NCI-H1694 treated with DMSO at 0.1 percent for 48 hours (cell line): ENCODE measurements at regions not wholly inside any gene's neighbourhood (a gene's known extent, or its start where the extent isn't known, plus 50 kb on each side); places are given as distances from the start of the nearest gene placed in this dataset.
A peak's percentile ranks its signal among the peaks of the same experiment; 100 is the strongest.

Experiments
- DNase-seq: peaks from one replicate; lab custom pipeline; 2025; lab: John Stamatoyannopoulos, UW

DNA sequence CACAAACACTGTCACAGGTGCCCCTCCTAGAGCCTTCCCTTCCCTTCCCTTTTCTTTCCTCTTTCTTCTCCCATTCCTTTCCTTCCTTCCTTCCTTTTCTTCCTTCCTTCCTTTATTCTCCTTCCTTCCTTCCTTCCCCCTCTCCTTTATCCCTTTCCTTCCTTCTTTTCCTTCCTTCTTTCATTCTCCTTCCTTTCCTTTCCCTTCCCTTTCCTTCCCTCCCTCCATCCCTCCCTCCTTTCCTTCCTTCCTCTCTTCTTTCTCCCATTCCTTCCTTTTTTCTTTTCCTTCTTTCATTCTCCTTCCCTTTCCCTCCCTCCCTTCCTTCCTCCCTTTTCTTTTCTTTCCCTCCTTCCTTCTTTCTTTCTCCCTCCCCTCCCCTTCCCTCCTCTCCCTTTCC, 170.0 kb downstream of the ENGASE start:
- no peak for DNase-seq

DNA sequence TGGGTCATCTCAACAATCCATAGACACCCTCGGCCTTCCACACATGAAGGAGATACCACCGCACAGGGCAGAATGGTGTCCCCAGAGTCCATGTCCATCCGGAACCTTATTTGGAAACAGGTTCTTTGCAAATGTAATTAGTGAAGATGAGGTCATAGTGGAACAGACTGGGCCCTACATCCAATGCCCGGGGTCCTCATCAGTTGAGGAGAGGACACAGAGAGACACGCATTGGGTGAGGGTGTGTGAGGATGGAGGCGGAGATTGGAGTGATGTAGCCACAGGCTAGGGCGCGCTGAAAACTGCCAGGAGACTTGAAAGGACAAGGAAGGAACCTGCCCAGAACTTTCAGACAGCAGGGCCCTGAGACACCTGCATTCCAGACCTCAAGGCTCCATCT, 169.4 kb downstream of the ENGASE start:
- no peak for DNase-seq

DNA sequence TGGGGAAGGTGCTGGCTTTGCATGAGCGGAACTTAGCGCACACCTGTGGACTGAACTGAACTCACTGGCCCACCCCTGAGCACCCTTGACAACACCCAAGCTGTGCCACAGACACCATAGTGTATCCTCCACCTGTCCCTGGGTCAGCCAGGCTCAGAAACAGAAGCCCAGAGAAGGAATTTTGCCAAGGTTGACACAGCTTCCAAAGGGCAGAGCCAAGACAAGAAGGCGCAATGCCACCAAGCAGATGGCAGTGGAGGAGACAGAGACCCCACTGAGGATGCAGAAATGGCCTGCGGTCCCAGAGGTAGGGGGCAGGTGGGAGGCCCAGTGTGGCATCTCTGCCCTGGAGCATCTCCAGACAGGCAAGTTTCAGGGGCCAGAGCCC, 169.0 kb downstream of the ENGASE start:
- no peak for DNase-seq

DNA sequence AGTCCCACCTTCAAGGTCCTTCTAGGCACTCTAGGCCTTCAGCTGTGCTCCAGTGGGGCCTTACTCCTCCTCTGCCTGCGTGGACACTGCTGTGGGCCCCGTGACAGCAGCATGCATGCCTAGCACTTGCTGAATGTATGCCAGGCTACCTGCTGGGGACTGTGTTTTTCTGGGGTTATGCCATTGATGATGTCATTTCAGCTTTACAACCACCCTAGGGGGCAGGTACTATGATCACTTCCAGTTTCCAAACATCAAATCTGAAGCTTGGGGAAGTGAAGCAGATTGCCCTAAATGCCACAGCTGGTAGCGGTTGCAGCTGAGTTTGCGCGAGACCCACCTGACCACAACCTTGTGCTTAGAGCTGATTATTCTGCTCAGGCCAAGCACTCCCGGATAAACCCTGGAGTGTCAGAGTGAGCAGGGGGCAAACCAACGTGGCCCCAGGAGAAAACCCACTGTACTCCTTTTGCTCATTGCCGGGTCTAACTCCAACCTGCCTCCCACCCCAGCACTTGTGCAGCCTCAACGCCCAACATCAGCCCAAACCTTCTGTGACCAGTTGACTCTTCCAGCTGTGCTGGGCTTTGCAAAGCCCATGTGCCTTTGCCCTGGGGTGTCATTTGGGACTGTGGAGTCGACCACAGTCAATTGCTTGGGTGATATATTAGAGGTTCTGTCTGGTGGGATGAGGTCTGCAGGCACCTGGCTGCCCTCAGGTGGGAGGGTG, 168.4 kb downstream of the ENGASE start:
- no peak for DNase-seq

DNA sequence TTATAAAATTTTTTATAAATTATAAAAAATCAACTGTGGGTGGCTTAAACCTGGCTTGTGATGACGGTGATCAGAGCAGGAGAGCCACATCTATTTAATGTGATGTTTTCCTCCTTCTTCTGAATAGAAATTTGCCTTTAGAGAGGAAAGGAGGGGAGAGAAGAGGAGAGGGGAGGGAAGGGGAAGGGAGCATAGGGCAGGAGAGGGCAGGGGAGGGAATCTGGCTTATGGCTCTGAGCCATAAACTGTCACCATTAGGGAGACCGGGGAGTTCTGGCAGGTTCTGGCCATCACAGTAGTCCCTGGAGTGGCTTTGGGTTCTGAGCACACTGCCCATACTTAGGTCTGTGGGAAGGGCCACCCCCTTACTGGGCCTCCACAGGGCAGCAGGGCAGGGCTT, 167.8 kb downstream of the ENGASE start:
- DNase-seq = no peak

DNA sequence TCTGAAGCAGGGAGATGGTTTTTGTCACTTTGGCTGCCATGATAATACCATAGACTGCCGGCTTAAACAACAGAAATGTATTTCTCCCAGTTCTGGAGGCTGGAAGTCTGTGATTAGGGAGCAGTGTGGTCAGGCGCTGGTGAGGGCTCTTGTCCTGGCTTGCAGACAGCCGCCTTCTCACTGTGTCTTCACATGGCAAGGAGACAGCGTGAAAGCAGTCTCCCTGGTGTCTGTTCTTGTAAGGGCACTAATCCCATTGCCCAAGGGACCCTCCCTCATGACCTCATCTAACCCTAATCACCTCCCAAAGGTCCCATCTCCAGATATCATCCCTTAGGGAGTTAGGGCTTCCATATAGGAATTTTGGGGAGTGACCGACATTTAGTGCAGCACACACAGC, 167.0 kb downstream of the ENGASE start:
- no peak for DNase-seq

DNA sequence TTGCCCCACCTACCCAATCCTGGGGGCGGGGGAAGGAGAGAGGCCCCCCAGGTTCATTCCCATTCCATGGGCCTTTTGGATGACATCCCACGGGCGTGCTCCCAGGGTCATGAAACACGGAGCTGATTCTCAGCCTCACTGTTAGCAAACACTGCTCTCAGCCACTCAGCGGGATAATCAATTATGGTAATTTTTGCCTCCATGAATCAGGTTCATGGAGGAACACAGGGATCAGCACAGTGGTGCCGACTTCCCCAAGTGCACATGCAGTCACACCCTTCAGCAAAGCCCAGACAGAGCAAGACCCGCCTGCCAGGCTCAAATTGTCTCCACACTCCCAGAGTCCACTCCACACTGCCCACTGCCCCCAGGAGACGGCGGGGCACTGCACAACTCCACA, 164.6 kb downstream of the ENGASE start:
- no peak for DNase-seq

DNA sequence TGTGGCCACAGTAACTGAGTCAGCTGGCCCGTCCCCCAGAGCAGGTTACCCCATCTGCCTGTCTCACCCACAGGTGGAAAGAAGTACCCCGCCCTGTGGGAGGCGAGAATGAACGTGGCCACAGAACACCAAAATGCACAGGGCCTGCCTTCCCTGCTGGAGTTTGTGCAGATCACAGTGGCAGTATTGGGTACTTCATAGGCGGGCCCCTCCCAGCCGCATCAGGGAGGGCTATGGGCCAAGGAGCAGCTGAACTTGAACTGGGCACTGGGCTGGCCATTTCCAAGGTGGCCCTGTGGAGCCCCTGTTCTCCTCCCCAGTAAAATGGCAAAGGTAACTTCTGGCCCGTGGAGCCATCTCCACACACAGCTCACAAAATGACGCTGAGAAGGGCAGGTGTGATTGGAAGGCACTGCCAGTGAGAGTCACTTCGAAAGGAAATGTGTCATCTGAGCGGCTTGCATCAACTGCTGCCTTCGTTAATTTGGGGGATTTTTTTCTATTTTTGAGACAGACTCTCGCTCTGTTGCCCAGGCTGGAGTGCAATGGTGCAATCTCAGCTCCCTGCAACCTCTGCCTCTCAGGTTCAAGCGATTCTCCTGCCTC, 162.9 kb downstream of the ENGASE start:
- no peak for DNase-seq

DNA sequence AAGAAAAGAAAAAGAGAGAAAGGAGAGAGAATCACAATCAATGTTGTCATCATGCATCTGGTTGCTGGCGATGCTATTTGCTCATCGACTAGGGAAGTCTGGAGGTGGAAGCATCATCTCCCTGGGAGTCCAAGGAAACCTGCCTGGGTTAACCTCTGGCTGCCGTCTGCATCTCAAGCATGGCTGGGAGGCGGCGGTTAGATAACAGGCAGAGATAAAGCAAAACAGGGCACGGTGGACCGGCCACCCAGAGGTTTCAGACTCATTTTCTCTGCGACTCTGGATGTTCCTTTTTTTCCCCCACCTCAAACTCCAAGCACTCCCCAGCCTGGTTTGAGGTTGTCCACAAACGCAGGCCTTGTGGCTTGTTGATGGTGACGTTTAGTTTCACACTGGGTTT, 161.2 kb downstream of the ENGASE start:
- DNase-seq = no peak

DNA sequence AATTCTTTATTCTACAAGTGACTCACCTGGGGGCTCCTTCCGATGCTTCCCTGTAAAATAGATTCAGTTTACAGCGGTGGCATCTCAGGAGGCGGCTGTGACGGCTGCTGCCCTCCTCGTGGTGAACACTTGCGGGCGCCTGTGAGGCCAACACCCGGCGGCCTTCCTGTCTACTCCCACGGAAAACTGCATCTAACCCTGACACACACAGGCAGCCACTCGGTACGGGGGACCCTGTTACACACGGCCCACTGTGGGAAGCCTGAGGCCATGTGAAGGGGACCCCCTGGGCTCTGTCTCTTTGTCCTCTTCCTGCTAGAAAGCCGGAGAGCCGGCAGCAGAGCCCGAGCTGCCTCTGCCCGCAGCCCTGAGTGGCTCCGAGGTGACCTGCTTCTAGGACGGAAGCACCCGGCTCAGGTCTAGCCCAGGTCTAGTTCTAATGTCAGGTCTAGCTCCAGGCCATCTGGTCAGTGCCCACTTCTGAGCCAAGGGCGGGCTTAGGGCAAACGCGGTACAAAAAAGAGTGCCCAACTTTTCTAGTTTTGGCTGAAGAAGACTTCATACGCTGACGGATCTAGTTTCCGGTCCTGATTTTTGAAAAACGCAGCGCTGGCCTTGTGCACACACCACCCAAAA, 159.4 kb downstream of the ENGASE start:
- no peak for DNase-seq

DNA sequence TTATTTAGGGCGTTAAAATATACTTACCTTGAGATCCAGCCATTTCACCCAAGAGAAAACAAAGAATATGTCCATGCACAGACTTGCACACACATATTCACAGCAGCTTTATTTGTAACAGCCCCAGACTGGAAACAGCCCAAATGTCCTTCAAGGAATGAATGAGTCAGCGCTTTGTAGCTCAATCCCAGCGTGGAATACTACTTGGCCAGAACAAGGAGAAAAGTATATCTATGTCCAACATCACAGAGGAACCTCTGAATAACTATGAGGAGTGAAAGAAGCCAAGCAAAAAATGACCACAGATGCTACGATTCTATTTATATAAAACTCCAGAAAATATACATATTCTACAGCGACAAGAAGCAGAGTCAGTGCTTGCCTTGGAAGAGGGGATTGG, 158.3 kb downstream of the ENGASE start:
- no peak for DNase-seq

DNA sequence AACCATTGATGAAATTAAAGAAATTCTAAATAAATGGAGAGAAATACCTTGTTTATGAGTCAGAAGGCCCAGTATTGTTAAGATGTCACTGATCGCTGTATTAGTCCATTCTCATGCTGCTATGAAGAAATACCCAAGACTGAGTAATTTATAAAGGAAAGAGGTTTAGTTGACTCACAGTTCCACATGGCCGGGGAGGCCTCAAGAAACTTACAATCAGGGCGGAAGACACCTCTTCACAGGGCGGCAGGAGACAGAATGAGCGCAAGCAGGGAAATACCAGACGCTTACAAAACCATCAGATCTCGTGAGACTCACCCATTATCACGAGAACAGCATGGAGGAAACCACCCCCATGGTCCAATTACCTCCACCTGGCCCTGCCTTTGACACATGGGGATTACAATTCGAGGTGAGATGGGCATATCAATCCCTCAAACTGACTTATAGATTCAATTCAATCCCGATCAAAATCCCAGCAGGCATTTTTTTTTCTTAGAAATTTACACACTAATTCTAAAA, 157.2 kb downstream of the ENGASE start:
- no peak for DNase-seq

DNA sequence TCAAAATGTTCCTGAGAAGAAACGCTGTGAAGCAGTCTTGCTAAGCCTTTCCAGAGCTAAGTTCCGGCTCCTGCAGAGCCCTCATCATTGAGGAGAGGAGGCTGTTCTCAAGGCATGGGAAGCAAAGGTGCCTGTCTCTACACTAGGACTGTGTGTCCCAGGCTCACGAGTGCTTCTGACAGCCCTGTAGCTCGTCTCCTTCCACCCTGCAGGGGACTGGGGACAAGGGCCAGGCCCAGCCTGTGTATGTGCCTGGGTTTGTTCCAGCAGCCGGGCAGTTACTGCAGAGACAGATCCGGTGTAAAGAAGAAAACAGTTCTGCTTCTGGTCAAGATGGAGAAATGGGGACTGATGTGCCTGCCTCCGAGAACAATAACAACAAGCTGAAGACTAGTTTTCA, 156.0 kb downstream of the ENGASE start:
- no peak for DNase-seq

DNA sequence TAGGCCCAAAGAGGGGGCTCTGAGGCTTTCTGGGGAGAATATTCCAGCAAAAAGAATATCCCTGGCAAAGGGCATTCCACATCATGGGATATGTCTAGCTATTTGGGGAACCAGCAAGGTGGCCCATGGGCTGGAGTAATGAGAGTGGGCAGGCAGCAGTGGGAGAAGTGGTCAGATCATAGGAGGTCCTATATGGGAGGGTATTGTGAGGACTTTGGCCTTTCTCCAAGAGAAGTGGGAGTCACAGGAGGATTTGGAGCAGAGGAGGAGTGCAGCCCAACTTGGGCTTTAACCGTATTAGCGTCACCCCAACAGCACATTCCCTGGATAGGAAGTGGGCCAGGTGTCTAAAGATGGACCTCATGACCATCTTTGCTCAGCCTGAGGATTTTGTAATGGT, 151.4 kb downstream of the ENGASE start:
- no peak for DNase-seq

DNA sequence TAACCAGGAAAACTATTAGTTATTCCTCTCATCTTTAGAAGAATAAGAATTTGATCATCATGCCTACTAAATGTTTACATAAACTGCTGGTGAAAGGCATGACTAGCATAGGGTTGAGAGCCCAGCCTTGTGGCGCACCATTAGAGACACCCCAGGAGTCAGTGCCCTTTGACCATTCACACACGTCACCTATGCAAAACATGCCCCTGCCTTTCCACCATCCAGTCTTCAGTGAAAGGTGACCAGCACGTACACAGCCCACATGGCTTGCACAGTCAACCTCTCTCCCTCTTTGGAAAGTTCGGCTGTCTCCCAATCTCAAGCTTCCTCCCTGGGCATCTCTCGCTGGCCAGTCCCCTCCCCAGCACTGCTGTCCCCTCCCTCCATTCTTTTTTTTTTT, 150.3 kb downstream of the ENGASE start:
- DNase-seq = no peak

DNA sequence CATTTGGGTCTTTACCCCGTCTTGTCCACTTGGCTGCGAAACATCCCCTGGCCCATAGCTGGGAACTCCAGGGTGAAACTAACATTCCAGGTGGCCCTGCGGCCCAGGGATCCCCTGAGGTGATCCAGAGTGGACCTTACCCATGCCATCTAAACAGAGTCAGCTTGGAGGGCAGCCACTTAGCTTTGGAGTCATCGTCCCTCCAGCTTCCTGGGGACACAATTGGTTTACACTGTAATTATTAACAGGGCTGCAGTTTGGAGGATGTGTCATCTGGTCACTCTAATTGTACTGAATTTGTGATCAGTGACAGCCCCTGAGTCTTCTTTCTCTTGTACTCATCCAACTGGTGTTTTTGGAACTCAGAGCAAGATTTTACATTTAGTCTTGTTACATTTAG, 149.9 kb downstream of the ENGASE start:
- DNase-seq = no peak

DNA sequence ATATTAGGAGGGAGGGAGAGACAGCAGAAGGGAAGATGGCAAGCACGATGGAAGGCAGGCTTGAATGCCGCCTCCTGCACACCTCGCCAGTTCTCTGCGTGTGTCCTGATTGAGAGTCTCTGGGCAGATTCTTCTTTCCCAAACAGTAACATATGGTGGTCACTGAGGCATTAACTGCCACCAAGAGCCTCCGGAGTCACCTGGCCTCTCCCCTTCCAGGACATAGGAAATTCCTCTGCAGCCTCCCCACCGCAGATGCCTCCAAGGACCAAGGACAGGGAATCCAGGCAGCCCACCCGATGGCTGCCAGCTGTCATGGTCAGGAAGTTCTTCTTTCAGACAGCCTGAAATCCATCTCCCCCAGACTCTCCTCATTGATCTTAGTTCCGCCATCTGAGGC, 149.3 kb downstream of the ENGASE start:
- no peak for DNase-seq

DNA sequence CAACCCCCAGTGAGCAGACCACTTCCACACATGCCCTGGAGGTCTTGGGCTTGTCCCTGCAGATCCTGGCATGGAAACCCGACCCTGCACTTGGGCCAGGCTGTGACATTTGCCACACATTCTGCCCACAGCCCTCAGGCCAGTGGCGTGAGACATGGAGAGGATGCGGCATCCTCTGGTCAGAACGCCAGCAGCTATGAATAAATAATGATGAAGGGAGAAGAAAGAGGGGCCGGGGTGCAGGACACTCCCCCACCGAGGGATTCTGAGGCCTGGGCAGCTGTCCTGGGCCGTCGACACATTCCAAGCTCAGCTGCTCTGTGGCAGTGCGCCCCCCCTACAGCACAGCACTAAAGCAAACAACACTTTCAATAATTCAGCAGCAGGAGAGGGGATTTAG, 148.8 kb downstream of the ENGASE start:
- DNase-seq = no peak

DNA sequence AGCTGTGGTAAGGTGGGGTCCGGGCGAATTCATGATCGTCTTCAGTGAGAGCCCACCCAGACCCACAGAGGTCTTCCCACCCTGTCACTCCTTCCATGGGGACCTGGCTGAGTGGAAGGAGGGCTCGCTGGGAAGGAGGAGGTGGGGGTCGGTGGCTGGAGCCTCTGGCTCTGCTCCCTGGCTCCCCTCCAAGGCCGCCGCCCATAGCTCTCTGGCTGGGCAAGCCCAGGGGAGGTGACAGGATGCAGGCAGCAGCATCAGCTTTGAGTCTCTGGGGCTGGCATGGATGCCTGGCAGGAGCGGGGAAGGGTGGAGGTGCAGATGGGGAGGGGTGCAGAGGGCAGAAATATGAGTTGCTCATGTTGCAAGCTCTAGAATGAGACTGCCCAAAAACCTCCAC, 147.0 kb downstream of the ENGASE start:
- DNase-seq = no peak

DNA sequence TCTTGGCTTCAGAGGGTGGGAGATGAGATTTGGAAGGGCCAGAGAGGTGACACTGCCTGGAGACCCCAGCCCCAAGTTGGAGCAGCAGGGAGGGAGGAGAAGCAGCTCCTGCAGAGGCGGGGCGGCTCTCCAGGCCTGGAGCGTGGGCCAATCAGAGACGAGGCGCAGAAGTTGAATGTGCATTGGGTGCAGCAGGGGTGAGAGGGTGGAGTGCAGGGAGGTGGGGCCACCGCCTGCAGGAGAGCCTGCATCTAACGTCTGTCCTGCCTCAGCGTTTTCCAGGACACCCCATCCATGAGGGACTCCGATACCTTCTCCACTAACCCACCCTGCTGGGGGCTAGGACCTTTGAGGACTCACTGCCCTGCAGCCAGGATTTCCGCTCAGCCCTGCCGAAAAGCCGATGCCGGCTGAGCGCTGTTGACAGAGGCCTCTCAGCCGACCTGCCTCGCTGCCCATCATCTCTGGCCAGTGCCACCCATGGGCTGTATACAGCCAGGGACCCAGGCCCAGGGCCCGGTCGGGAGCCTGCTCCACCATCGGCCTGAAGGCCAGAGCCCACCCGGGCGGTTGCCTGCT, 146.2 kb downstream of the ENGASE start:
- DNase-seq = peak; percentile 23

DNA sequence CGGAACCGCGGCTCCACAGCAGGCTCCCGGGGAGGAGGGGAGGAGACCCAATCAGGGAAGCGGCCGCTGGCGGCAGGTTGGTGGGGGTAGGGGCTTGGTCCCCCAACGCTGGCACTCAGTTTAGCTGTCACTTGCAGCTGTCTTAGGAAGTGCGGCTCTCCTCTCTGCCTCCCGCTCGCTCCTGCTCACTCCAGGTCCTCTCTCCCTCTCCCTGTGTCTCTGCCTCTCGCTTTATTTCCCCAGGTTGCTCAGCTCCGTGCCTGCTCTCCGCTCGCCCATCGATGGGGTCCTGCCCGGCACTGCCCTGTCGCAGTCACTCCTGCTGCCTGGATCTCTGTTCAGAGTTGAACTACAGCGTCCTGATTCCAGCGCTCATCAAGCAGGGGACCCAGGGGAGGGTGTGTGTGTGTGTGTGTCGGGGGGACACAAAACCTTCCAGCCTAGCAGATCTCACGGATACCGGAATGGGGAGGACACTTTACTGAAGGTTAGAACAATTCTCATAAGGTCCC, 145.6 kb downstream of the ENGASE start:
- no peak for DNase-seq

DNA sequence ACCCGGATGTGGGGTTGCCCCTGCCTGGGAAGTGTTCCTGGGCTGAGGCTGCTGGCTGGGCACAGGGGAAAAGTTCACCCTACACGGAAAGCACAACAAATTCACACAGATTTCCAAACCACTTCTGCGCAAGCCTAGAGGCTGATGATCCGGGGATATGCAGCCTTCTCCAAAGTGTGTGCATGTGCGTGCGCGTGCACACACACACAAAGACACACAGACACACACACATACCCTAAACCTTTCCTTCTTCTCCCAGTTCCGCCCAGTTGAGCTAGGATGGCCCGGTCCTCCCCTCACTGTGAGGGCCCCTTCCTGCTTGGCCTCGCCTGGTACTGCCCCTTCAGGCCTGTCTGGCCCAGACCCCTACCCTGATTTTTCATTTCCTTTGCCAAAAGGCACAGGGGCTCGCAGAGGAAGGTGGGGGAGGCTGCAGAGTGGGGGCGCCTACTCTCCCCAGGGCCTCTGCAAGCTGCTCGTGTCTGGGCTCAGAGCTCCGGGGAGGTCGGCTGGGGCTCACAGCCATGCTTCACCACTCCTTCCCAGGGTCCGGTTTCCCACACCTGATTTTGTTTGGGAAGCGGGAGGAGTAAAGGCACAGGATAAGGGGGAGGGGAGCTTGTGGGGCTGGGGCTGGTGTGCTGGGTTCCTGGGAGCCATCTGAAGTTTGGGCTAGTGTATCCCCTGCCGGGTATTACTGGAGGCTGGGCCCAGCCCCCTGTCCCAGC, 144.7 kb downstream of the ENGASE start:
- DNase-seq = no peak
